Suppressor macrophage treated with lipopolysaccharide for 1 hour (primary cell): ENCODE measurements at regions not wholly inside any gene's neighbourhood (a gene's known extent, or its start where the extent isn't known, plus 50 kb on each side); places are given as distances from the start of the nearest gene placed in this dataset.

Experiments
- DNase-seq, 3 donors: peaks; one replicate each; pipeline ENCODE4 v3.0.0-alpha.2; 2020 to 2022

DNA sequence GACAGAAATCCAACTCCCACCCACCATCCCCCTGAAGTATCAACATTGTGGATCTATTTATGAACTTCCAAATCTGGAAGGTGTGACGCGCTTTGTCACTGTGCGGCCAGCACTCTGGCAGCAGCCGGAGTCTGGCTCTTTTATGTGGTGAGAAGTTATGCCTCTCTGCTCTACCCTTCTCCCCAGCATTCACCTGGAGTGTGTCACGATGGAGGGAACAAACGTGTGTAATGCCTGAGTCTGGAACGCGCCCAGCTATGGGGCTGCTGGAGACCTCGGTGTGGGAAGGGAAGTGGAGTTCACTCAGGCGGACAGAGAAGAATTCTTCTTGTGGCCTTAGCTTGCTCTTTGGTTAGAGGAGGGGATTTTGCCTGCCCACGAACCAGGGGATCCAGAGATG lies 222.1 kb upstream of the RPL34 start:
- DNase-seq = no peak

GRCh38 chr4:108397850-108398249 lies 222.5 kb upstream of the RPL34 start:
- no peak for DNase-seq

- no peak for DNase-seq
Measured at GRCh38 chr4:108396900-108397497, 223.4 kb upstream of the RPL34 start.

DNA sequence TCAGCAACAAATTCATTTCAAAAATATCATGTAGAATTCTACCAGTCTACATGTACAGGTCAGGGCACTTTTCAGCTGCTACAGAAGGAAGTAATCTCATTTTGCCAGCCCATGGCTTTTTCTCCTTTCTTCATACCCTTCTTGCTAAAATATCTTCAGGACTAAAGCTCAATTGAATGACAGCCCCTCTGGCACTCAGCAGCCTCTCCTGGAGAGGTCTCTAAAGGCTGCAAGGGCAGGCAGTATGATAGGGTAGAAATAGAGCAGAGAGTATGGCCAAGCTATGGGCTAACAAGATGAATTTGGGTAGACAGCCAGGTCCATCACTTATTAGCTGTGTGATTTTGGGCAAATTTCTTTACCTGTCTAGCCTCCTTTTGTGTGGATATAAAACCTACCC lies 224.6 kb upstream of the RPL34 start:
- DNase-seq = no peak

GRCh38 chr4:108393890-108394472 lies 225.2 kb upstream of the LEF1 start:
- DNase-seq = no peak

DNA sequence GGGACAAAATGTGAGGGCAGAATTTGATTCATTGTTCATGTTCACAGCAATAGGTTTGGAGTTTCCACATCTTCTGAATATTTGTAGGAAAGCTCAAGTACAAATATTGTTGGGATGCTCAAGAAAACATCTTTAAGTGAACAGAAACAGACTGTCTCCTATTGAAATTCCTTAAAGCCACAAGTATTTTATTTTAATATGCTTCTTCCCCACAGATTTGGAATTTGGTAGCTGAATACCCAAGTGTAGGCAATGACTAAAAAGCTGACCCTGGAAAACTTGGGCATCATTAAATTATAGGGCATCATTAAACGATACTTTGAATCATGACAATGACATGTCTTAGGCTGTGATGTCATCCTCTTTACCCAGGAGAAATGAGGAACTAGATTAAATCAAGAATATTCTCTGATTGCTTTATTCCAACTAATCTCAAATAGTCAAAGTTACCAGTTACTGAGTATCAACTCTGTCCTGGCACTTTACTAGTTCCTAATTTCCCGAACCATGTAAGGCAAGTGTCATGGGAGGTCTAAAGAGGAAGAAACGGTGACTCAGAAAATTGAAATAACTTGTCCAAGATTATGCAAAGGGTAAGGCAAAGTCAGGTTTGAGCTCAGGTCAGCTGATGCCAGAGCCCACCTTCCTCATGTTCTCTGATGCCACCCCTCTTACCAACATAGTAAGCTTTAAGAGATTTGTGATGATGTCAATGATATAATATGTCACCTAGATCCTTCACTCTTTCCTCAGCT lies 223.1 kb upstream of the LEF1 start:
- DNase-seq = peak; percentile 37 to 64 (median 61)

GRCh38 chr4:108385076-108385475 lies 216.3 kb upstream of the LEF1 start:
- DNase-seq = no peak

DNA sequence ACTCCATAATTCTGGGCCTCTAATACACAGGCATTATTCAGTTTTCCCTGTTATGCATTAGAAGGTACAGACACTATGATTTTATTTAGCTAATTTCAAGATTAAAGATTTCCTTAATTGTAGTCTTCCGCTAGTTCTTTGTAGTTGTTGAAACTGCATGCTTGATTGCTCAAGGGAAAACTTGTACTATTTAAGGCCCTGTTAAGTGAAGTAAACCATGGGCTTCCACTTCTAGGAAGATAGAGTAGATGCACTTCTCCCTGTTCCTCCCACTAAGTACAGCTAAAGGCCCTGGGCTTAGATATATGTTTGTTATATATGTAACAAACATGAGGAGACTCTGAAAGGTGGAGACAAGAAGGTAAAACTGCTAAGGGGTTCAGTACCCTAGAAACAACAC lies 215.8 kb upstream of the LEF1 start:
- no peak for DNase-seq

DNA sequence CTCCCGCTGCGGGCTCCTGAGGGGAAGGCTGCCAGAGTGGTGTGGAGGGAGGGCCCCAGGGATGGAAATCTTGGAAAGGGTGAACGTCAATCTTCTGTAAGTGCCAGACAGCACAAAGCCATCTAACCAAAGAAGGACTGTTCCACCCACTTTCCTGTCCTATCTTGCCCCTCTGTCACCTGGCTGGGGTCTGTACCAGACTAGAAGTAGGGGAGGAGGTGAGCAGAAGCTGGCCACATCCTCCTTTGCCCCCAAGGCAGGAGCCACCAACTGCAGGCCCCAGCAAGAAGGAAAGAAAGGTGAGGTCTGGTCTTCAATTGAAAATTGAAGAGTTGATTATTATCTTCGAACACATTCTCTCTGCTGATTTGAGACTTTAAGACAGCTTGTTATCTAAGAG lies 214.4 kb upstream of the LEF1 start:
- no peak for DNase-seq

GRCh38 chr4:108382751-108383150 lies 214.0 kb upstream of the LEF1 start:
- no peak for DNase-seq

GRCh38 chr4:108378164-108378563 lies 209.4 kb upstream of the LEF1 start:
- no peak for DNase-seq

- DNase-seq = no peak
Measured at GRCh38 chr4:108377021-108377420, 208.3 kb upstream of the LEF1 start.

DNA sequence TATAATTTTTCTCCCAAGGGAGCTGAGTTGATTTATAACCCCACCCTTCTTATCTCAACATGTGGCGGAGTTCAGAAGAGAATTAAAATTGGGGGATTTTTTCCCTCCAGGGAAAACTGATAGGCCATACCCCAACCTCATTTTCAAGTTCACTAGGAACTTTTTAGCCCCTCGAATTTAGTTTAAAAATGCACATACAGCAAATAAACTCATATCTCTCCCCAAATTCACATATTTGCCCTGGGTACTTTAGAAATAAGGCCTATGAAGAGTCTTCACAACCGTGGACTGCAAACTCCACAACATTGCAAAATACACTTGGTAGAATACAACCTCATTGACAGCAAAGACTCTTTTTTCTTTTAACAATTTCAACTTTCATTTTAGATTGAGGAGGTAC lies 206.7 kb upstream of the LEF1 start:
- DNase-seq = no peak

DNA sequence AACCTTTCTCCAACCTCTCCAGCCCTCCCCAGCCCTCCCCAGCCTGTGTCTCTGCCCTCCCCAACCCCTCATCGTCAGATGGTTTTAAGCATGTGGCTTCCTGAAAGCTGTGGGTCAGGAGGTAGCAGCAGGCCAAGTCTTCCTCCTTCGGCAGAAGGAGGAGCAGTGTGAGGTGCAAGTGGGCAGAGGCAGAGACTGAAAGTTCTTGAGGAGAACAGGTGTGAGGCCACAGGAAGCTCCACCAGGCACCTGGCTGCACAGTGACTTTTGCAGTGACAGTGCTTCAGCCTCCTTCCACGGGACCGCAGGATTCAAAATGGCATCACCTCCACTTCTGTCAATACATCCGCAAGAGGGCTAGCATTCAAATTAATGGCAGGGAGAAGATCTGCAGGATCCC lies 203.9 kb upstream of the LEF1 start:
- no peak for DNase-seq

GRCh38 chr4:108371282-108371681 lies 202.6 kb upstream of the LEF1 start:
- DNase-seq = no peak

GRCh38 chr4:108370291-108371141 lies 201.8 kb upstream of the LEF1 start:
- no peak for DNase-seq

- DNase-seq = no peak
Measured at GRCh38 chr4:108369035-108369655, 200.4 kb upstream of the LEF1 start.

- DNase-seq = no peak
Measured at GRCh38 chr4:108367751-108368150, 199.0 kb upstream of the LEF1 start.

DNA sequence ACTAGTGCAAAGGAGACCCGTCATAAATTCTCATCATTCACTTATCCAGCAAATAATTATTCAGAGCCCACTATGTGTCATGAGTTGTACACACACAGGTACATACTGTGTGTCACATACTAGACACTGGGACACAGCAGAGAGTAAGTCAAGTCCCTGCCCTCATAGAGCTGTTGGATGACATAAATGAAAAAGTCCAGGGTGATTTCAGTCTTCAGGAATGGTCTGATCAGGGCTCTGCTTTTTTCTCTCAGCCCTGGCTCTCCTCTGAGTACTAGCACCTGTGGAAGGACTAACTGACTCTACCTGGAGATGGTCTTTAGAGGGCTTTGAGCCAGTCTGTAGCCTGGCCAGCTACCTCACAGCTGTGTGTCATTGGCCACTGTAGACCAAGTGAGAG lies 198.0 kb upstream of the LEF1 start:
- no peak for DNase-seq

DNA sequence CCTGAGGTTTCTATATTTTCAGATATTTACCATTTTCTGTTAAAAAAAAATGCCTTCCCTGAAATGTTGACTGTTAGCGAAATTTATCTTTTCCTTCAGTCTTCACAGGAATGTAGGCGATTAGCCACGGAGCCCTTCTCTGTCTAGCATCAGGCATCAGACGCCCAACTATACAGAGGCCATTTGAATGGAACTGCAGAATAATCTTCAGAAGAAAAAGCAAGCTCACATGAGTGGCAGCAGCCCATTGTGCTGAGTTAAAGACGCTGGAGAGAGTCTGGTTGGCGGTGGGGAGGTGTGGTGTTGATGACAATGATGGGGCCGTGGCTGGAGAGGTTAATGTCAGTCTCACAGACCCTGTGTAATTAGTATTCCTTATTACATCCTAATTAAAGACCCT lies 196.8 kb upstream of the LEF1 start:
- no peak for DNase-seq

DNA sequence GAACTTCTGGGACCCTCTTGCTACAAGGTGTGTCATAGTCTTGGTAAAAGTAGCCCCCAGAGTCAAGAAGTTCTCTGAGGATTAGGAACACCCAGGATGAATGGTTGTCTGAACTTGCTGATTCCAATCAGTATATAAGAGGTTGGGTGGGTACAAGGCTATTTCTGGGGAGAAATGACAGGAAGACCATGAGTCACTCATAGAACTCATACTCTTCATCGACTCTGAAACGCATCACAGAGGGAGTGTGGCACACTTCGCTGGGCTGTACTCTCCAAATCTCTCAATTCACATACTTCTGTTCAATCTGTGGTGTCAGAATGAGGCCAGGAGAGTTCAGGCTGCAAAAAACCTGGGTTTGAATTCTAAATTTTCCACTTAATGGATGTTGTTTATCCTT lies 193.2 kb upstream of the LEF1 start:
- DNase-seq = no peak

- no peak for DNase-seq
Measured at GRCh38 chr4:108361446-108361820, 192.7 kb upstream of the LEF1 start.

DNA sequence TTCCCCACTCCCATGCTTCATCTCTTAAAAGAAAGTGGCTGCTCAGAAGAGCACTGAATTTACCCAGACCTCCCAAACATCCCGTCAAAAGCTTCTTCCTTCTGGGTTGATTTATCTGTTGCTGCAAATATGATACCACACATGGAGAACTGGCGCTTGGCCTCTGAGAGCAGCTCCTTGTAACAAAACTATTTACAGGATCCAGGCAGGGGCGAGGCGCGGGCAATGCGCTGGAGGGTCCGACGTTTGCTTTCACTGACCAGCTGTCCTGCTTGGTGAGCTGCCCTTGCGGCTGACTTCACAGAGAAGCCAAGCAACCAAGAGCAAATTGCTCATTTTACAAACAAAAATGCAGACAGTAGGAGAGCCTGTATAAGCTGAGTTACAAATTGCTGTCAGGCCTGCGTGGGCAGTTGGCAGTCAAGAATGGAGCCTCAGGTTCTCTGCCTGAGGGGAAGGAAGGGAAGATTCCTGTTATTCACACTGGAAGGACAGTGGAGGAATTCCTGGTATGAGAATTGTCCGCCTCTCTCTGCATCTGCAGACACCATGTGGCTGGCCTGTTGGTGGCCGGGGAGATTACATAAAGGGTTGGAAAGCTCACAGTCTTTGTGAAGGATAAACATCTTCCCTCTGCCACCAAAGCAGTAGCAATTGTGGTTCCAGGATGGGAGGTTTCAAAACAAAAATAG lies 192.2 kb upstream of the LEF1 start:
- no peak for DNase-seq
